TTC549 (cell line): ENCODE measurements at regions not wholly inside any gene's neighbourhood (a gene's known extent, or its start where the extent isn't known, plus 50 kb on each side); places are given as distances from the start of the nearest gene placed in this dataset.
A peak's percentile ranks its signal among the peaks of the same experiment; 100 is the strongest.
"Not testable (repeated sequence)": the region's sequence is repeated elsewhere in the genome, so short reads cannot be mapped to it uniquely, and the experiment has no call there.

ENCODE experiments used
- FAIRE-seq: peaks from 2 replicates; lab custom pipeline; 2012; peaks lifted over from hg19 to GRCh38; lab: Jason Lieb, UNC

GRCh38 chr4:124111922-124112321 lies 600.6 kb downstream of the ANKRD50 start:
- FAIRE-seq = peak; percentile 99

GRCh38 chr4:124118061-124118460 lies 594.5 kb downstream of the ANKRD50 start:
- no peak for FAIRE-seq

- no peak for FAIRE-seq
Observed at GRCh38 chr4:124121461-124121971, 591.0 kb downstream of the ANKRD50 start.

GRCh38 chr4:124123181-124123580 lies 589.4 kb downstream of the ANKRD50 start:
- no peak for FAIRE-seq

GRCh38 chr4:124123721-124124120 lies 588.8 kb downstream of the ANKRD50 start:
- no peak for FAIRE-seq

- not testable (repeated sequence) for FAIRE-seq
Observed at GRCh38 chr4:124131324-124131723, 581.2 kb downstream of the ANKRD50 start.

- FAIRE-seq = no peak
Observed at GRCh38 chr4:124132161-124132560, 580.4 kb downstream of the ANKRD50 start.

- no peak for FAIRE-seq
Observed at GRCh38 chr4:124133753-124134152, 578.8 kb downstream of the ANKRD50 start.

- FAIRE-seq = no peak
Observed at GRCh38 chr4:124135409-124135813, 577.1 kb downstream of the ANKRD50 start.

- no peak for FAIRE-seq
Observed at GRCh38 chr4:124139044-124139443, 573.5 kb downstream of the ANKRD50 start.

GRCh38 chr4:124143632-124144031 lies 568.9 kb downstream of the ANKRD50 start:
- FAIRE-seq = no peak

GRCh38 chr4:124144238-124144654 lies 568.3 kb downstream of the ANKRD50 start:
- no peak for FAIRE-seq

GRCh38 chr4:124146068-124146467 lies 566.5 kb downstream of the ANKRD50 start:
- FAIRE-seq = no peak

- no peak for FAIRE-seq
Observed at GRCh38 chr4:124151031-124151430, 561.5 kb downstream of the ANKRD50 start.

- FAIRE-seq = no peak
Observed at GRCh38 chr4:124152132-124152531, 560.4 kb downstream of the ANKRD50 start.

- FAIRE-seq = no peak
Observed at GRCh38 chr4:124155239-124155638, 557.3 kb downstream of the ANKRD50 start.

GRCh38 chr4:124157396-124158083 lies 555.0 kb downstream of the ANKRD50 start:
- FAIRE-seq = no peak

GRCh38 chr4:124163401-124163800 lies 549.1 kb downstream of the ANKRD50 start:
- no peak for FAIRE-seq

- no peak for FAIRE-seq
Observed at GRCh38 chr4:124167602-124168001, 544.9 kb downstream of the ANKRD50 start.

GRCh38 chr4:124169524-124169923 lies 543.0 kb downstream of the ANKRD50 start:
- not testable (repeated sequence) for FAIRE-seq

GRCh38 chr4:124173912-124174311 lies 538.6 kb downstream of the ANKRD50 start:
- no peak for FAIRE-seq

GRCh38 chr4:124177647-124178425 lies 534.7 kb downstream of the ANKRD50 start:
- no peak for FAIRE-seq

GRCh38 chr4:124178449-124179021 lies 534.0 kb downstream of the ANKRD50 start:
- FAIRE-seq = no peak
